ENCODE measurements at regions not wholly inside any gene's neighbourhood (a gene's known extent, or its start where the extent isn't known, plus 50 kb on each side); places are given as distances from the start of the nearest gene placed in this dataset.

DNA sequence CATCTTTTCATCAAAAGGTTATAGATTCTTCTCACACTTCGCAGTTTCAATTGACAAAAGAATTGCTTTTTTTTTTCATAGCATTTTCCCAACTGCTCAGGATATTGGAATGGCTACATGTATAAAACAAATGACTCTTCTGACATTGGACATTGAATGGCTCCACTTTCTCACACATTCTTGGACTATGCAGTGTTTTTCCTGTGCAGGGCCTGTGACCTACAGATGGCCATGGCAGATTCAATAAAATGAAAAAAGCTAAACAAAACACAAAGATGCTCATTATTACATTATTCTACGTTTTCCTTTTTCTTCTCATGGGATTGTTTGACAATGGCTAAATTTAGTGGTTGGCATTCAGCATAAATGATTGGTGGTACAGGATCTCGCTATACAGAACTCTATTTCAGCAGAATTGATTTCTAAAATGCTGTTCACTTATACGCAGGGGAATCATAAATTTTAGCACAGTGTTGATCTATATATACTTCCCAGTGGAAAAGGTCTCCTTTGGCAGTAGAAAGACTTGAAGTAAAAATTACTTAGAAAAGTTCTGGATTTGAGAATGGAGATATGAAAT lies 115.6 kb upstream of the ADAMTS5 start:
- no peaks in the 10 kb centered on the region for H3K9me2 ChIP-seq (replicated peaks; ENCODE audit: control insufficient read depth, low read length)
- no peak for TF ChIP-seq EZH2phosphoT487 (IDR thresholded peaks at IDR 0.05; ENCODE audit: borderline replicate concordance, low read length)
- TF ChIP-seq, protein P1, sequence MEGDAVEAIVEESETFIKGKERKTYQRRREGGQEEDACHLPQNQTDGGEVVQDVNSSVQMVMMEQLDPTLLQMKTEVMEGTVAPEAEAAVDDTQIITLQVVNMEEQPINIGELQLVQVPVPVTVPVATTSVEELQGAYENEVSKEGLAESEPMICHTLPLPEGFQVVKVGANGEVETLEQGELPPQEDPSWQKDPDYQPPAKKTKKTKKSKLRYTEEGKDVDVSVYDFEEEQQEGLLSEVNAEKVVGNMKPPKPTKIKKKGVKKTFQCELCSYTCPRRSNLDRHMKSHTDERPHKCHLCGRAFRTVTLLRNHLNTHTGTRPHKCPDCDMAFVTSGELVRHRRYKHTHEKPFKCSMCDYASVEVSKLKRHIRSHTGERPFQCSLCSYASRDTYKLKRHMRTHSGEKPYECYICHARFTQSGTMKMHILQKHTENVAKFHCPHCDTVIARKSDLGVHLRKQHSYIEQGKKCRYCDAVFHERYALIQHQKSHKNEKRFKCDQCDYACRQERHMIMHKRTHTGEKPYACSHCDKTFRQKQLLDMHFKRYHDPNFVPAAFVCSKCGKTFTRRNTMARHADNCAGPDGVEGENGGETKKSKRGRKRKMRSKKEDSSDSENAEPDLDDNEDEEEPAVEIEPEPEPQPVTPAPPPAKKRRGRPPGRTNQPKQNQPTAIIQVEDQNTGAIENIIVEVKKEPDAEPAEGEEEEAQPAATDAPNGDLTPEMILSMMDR (IDR thresholded peaks at IDR 0.05; ENCODE audit: low read depth, low read length, poor library complexity, severe bottlenecking): no peak

DNA sequence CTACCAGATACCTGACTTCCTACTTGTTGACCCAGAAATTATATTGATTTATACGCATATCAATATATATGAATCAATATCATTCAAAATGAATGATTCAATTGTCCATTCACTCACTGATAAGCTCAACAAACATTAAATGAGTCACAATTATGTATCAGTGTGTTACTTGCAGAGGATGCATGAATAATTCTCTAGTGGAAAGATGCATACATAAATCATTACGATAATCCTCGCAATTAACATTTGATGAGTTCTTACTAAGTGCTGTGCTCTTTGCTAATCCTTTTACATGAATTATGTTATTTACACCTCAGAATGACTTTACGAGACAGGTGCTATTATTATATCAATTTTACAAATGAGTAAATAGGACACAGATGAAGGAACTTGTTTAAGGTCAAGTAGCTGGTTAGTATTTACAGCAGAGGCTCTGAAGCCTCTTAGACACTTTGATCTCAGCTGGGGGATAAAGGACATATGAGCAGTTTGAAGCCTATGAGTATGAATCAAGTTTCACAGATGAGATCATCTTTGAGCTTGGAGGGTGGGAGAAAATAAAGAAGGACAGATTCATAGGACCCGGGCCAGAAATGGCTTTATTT lies 112.8 kb upstream of the ADAMTS5 start:
- H3K4me1 ChIP-seq (ENCODE audit: control insufficient read depth, low read length): no peaks in the 10 kb centered on the region
- no peaks in the 10 kb centered on the region for H3K36me3 ChIP-seq (ENCODE audit: control insufficient read depth, low read length)
- no peaks in the 10 kb centered on the region for H3K9me2 ChIP-seq (replicated peaks; ENCODE audit: control insufficient read depth, low read length)
- H3K79me2 ChIP-seq (ENCODE audit: control insufficient read depth, low read length): no peaks in the 10 kb centered on the region
- no peaks in the 10 kb centered on the region for H4K20me1 ChIP-seq (ENCODE audit: control insufficient read depth, insufficient read depth, low read depth, low read length)
- H3F3A ChIP-seq (ENCODE audit: control insufficient read depth, insufficient read depth): no peaks in the 10 kb centered on the region
- H3K27me3 ChIP-seq (ENCODE audit: control insufficient read depth, low read length): no peaks in the 10 kb centered on the region
- H3K4me3 ChIP-seq (ENCODE audit: low read length): no peak overlapping the region
- no peak overlapping the region for H3K4me2 ChIP-seq (ENCODE audit: low read length)
- no peak overlapping the region for H3K27ac ChIP-seq (ENCODE audit: low read depth, low read length)
- H3K9me3 ChIP-seq (ENCODE audit: control insufficient read depth, insufficient read depth, low read length): peaks cover 9% of the 10 kb centered on the region; the same call in 1 of the 2 replicates
- TF ChIP-seq, protein P1 (IDR thresholded peaks at IDR 0.05; ENCODE audit: low read depth, low read length, poor library complexity, severe bottlenecking): no peak
- no peak for TF ChIP-seq EZH2phosphoT487 (IDR thresholded peaks at IDR 0.05; ENCODE audit: borderline replicate concordance, low read length)

More for the DNA sequence above, 115.6 kb upstream of the ADAMTS5 start:
- Histone ChIP-seq H3K36me3 (ENCODE audit: control insufficient read depth, low read length) (no peaks in the 10 kb centered on the region), H3K27ac (ENCODE audit: low read depth, low read length) (no peak overlapping the region), H3K79me2 (ENCODE audit: control insufficient read depth, low read length) (no peaks in the 10 kb centered on the region), H3K4me1 (ENCODE audit: control insufficient read depth, low read length) (no peaks in the 10 kb centered on the region), H4K20me1 (ENCODE audit: control insufficient read depth, insufficient read depth, low read depth, low read length) (no peaks in the 10 kb centered on the region), H3F3A (ENCODE audit: control insufficient read depth, insufficient read depth) (no peaks in the 10 kb centered on the region), H3K9me3 (ENCODE audit: control insufficient read depth, insufficient read depth, low read length) (peaks cover 9% of the 10 kb centered on the region; the same call in 1 of the 2 replicates), H3K27me3 (ENCODE audit: control insufficient read depth, low read length) (no peaks in the 10 kb centered on the region), H3K4me2 (ENCODE audit: low read length) (no peak overlapping the region), H3K4me3 (ENCODE audit: low read length) (no peak overlapping the region)

DNA sequence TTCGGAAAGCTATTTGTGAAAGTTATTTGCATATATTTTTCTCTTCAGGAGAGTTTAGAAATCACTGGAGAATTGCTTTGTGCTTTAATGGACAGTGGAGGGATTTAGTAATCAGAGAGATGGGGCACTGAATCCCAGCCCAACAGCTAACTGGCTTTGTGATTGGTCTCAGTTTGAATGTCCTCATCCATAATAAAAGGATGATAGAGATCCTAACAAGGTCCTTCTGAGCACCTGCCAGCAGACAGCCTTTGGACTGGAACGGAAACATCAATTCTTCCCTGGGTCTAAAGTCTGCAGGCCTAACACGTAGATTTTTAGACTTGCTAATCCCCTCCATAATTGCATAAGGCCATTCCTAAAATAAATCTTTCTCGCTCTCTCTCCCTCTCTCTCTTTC lies 112.0 kb upstream of the ADAMTS5 start:
- Histone ChIP-seq H3F3A (ENCODE audit: control insufficient read depth, insufficient read depth) (no peaks in the 10 kb centered on the region), H3K36me3 (ENCODE audit: control insufficient read depth, low read length) (no peaks in the 10 kb centered on the region), H3K4me2 (ENCODE audit: low read length) (no peak overlapping the region), H4K20me1 (ENCODE audit: control insufficient read depth, insufficient read depth, low read depth, low read length) (no peaks in the 10 kb centered on the region), H3K27me3 (ENCODE audit: control insufficient read depth, low read length) (no peaks in the 10 kb centered on the region), H3K9me2 (replicated peaks; ENCODE audit: control insufficient read depth, low read length) (no peaks in the 10 kb centered on the region), H3K4me1 (ENCODE audit: control insufficient read depth, low read length) (no peaks in the 10 kb centered on the region), H3K79me2 (ENCODE audit: control insufficient read depth, low read length) (no peaks in the 10 kb centered on the region), H3K27ac (ENCODE audit: low read depth, low read length) (no peak overlapping the region), H3K4me3 (ENCODE audit: low read length) (no peak overlapping the region), H3K9me3 (ENCODE audit: control insufficient read depth, insufficient read depth, low read length) (peaks cover 7% of the 10 kb centered on the region; the same call in 1 of the 2 replicates)
- TF ChIP-seq, protein P1 (IDR thresholded peaks at IDR 0.05; ENCODE audit: low read depth, low read length, poor library complexity, severe bottlenecking): no peak
- TF ChIP-seq EZH2phosphoT487 (IDR thresholded peaks at IDR 0.05; ENCODE audit: borderline replicate concordance, low read length): no peak
